Bronchial epithelial cell (primary cell): ENCODE measurements at regions not wholly inside any gene's neighbourhood (a gene's known extent, or its start where the extent isn't known, plus 50 kb on each side); places are given as distances from the start of the nearest gene placed in this dataset.

ENCODE experiments used
- DNase-seq: peaks from one replicate; pipeline ENCODE4 v3.0.0-alpha.2; 2010; ENCODE audit warnings: low read depth
- FAIRE-seq: peaks from 2 replicates; lab custom pipeline; 2011; peaks lifted over from hg19 to GRCh38; lab: Jason Lieb, UNC
- H3K27me3 ChIP-seq: 2 replicates; pipeline ENCODE4 v1.5.1; 2011; ENCODE audit warnings: low read length; ENCODE audit not compliant: control insufficient read depth, insufficient read depth
- H3K36me3 ChIP-seq: 2 replicates; pipeline ENCODE4 v1.5.1; 2011; ENCODE audit warnings: low read length; ENCODE audit not compliant: control insufficient read depth, insufficient read depth
- H3K4me3 ChIP-seq: 2 replicates; pipeline ENCODE4 v1.5.1; 2011; ENCODE audit warnings: mild to moderate bottlenecking, low read depth, low read length, control low read depth
- CTCF ChIP-seq: IDR thresholded peaks from 2 replicates; pipeline ENCODE4 v1.5.1; 2011; ENCODE audit warnings: mild to moderate bottlenecking, moderate library complexity, low read length, control low read depth, inconsistent platforms; ENCODE audit not compliant: insufficient read depth, severe bottlenecking

GRCh38 chr5:174192901-174193300 lies 147.4 kb downstream of the NSG2 start:
- Histone ChIP-seq H3K36me3 (no peaks in the 10 kb centered on the region), H3K27me3 (no peaks in the 10 kb centered on the region), H3K4me3 (no peak overlapping the region)
- TF ChIP-seq CTCF: no peak
- FAIRE-seq (no peak), DNase-seq (no peak)

- TF ChIP-seq CTCF: no peak
- no peaks in the 10 kb centered on the region for H3K36me3 ChIP-seq
- FAIRE-seq: no peak
- no peak overlapping the region for H3K4me3 ChIP-seq
- DNase-seq: no peak
- H3K27me3 ChIP-seq: no peaks in the 10 kb centered on the region
Observed at GRCh38 chr5:174195517-174195916, 150.0 kb downstream of the NSG2 start.

- no peaks in the 10 kb centered on the region for H3K27me3 ChIP-seq
- DNase-seq (no peak), FAIRE-seq (no peak)
- no peak overlapping the region for H3K4me3 ChIP-seq
- no peaks in the 10 kb centered on the region for H3K36me3 ChIP-seq
- TF ChIP-seq CTCF: no peak
Observed at GRCh38 chr5:174197929-174198328, 152.4 kb downstream of the NSG2 start.

- DNase-seq (no peak), FAIRE-seq (no peak)
- TF ChIP-seq CTCF: no peak
- no peaks in the 10 kb centered on the region for H3K27me3 ChIP-seq
- no peaks in the 10 kb centered on the region for H3K36me3 ChIP-seq
- H3K4me3 ChIP-seq: no peak overlapping the region
Observed at GRCh38 chr5:174198541-174198940, 153.0 kb downstream of the NSG2 start.

- Histone ChIP-seq H3K4me3 (no peak overlapping the region), H3K27me3 (no peaks in the 10 kb centered on the region), H3K36me3 (no peaks in the 10 kb centered on the region)
- FAIRE-seq (no peak), DNase-seq (no peak)
- TF ChIP-seq CTCF: no peak
Observed at GRCh38 chr5:174202996-174203395, 157.5 kb downstream of the NSG2 start.

GRCh38 chr5:174204535-174205313 lies 159.2 kb downstream of the NSG2 start:
- Histone ChIP-seq H3K4me3 (no peak overlapping the region), H3K36me3 (no peaks in the 10 kb centered on the region), H3K27me3 (no peaks in the 10 kb centered on the region)
- DNase-seq: peak; percentile 9
- no peak for FAIRE-seq
- TF ChIP-seq CTCF: no peak
